Natural killer cell (primary cell): ENCODE measurements at regions not wholly inside any gene's neighbourhood (a gene's known extent, or its start where the extent isn't known, plus 50 kb on each side); places are given as distances from the start of the nearest gene placed in this dataset.
A peak's percentile ranks its signal among the peaks of the same experiment; 100 is the strongest.

Source experiments
- ATAC-seq, 3 donors: fragments of 150-1000 bp in 2 of 3; fragments of 200-7000 bp in 1 of 3; cut with Tn5 transposase; 1 replicate in 1 of 3; 2 replicates in 2 of 3; pipeline ENCODE4 v1.10.0; 2021; ENCODE audit warnings: mild to moderate bottlenecking in 2 of 3, moderate library complexity in 2 of 3
- DNase-seq, 2 donors: peaks; one replicate each; pipeline versions ENCODE4 v3.0.0 to v3.0.0-alpha.2; 2013 to 2021; ENCODE audit warnings: mixed read lengths in 1 of 2
- H3K27ac ChIP-seq: one replicate; pipeline ENCODE4 v1.5.1; 2013; ENCODE audit warnings: mild to moderate bottlenecking, low read length
- H3K27me3 ChIP-seq: one replicate; pipeline ENCODE4 v1.6.1; 2013; ENCODE audit warnings: low read length; ENCODE audit not compliant: control insufficient read depth, insufficient read depth
- H3K36me3 ChIP-seq: one replicate; pipeline ENCODE4 v1.6.1; 2013; ENCODE audit warnings: low read length; ENCODE audit not compliant: control insufficient read depth, insufficient read depth
- H3K4me1 ChIP-seq: one replicate; pipeline ENCODE4 v1.6.1; 2013; ENCODE audit warnings: low read length; ENCODE audit not compliant: control insufficient read depth, insufficient read depth
- H3K4me3 ChIP-seq: one replicate; pipeline ENCODE4 v1.5.1; 2013; ENCODE audit warnings: low read length
- H3K9me3 ChIP-seq: one replicate; pipeline ENCODE4 v1.6.1; 2013; ENCODE audit warnings: low read length; ENCODE audit not compliant: control insufficient read depth, insufficient read depth
- H3K27ac Mint-ChIP-seq, 2 donors: one replicate each; pipeline ENCODE4 v1.8.0; 2022; ENCODE audit warnings: mild to moderate bottlenecking in 2 of 2, mixed read lengths in 2 of 2, moderate library complexity in 1 of 2
- H3K27me3 Mint-ChIP-seq, 2 donors: one replicate each; pipeline ENCODE4 v1.8.0; 2022; ENCODE audit warnings: low read depth in 2 of 2, mixed read lengths in 2 of 2
- H3K36me3 Mint-ChIP-seq: one replicate; pipeline ENCODE4 v1.8.0; 2022; ENCODE audit warnings: mixed read lengths
- H3K4me1 Mint-ChIP-seq, 2 donors: one replicate each; pipeline ENCODE4 v1.8.0; 2022; ENCODE audit warnings: mixed read lengths in 2 of 2
- H3K4me3 Mint-ChIP-seq: one replicate; pipeline ENCODE4 v1.8.0; 2022; ENCODE audit warnings: mild to moderate bottlenecking, moderate library complexity, mixed read lengths
- H3K9me3 Mint-ChIP-seq, 2 donors: one replicate each; pipeline ENCODE4 v1.8.0; 2022; ENCODE audit warnings: mixed read lengths in 2 of 2
- CTCF ChIP-seq: fragments of 200-600 bp; IDR thresholded peaks from one replicate; pipeline ENCODE4 v1.8.0; 2022; ENCODE audit warnings: antibody characterized with exemption
- WGBS: methylation state at CpG from one replicate; pipeline ENCODE4 v1.1.7; 2013; ENCODE audit warnings: missing lambda C conversion rate; ENCODE audit not compliant: insufficient coverage; 5-methylcytosine and 5-hydroxymethylcytosine counted together
- intact Hi-C: fragments of 100-400 bp; cut with micrococcal nuclease; formaldehyde crosslinking; loops from one replicate; pipeline ENCODE4 v1.14.2; 2022

GRCh38 chr2:535222-535621 is 142.0 kb downstream of the TMEM18 start:
- no peak for ATAC-seq
- intact Hi-C loops, result loop anchor here (10.0 kb wide), 2 partner anchors 100 to 130 kb away; no protein-coding TSS in a partner anchor
- H3K4me3 Mint-ChIP-seq, result no peak overlapping the region
- H3K36me3 Mint-ChIP-seq, result peaks cover 7% of the 10 kb centered on the region
- no peak for TF ChIP-seq CTCF
- no peaks in the 10 kb centered on the region for H3K36me3 ChIP-seq
- no peak overlapping the region for H3K27ac ChIP-seq
- peaks cover 0 to 2% of the 10 kb centered on the region in 2 donors for H3K9me3 Mint-ChIP-seq
- H3K9me3 ChIP-seq, result no peaks in the 10 kb centered on the region
- H3K27me3 Mint-ChIP-seq, result peaks cover 32 to 59% of the 10 kb centered on the region in 2 donors
- H3K27me3 ChIP-seq, result peaks cover 4% of the 10 kb centered on the region
- no CpG with 5 or more reads among the region's 3 CpGs for WGBS
- no peak overlapping the region for H3K4me3 ChIP-seq
- DNase-seq, result no peak
- no peaks in the 10 kb centered on the region for H3K4me1 Mint-ChIP-seq
- no peaks in the 10 kb centered on the region for H3K4me1 ChIP-seq
- H3K27ac Mint-ChIP-seq, result no peak overlapping the region

GRCh38 chr2:529852-530251 is 147.4 kb downstream of the TMEM18 start:
- Mint-ChIP-seq H3K9me3 (peaks cover 0 to 2% of the 10 kb centered on the region in 2 donors), H3K4me3 (no peak overlapping the region), H3K36me3 (peaks cover 7% of the 10 kb centered on the region), H3K4me1 (no peaks in the 10 kb centered on the region), H3K27me3 (peaks cover 14 to 29% of the 10 kb centered on the region in 2 donors), H3K27ac (no peak overlapping the region)
- DNase-seq (no peak), ATAC-seq (no peak)
- Histone ChIP-seq H3K4me1 (no peaks in the 10 kb centered on the region), H3K36me3 (no peaks in the 10 kb centered on the region), H3K27me3 (no peaks in the 10 kb centered on the region), H3K9me3 (no peaks in the 10 kb centered on the region), H3K4me3 (no peak overlapping the region), H3K27ac (no peak overlapping the region)
- intact Hi-C loops, result loop anchor here (10.0 kb wide), 2 partner anchors 105 to 135 kb away; no protein-coding TSS in a partner anchor
- TF ChIP-seq CTCF, result no peak
- WGBS, result no CpG with 5 or more reads among the region's 2 CpGs

GRCh38 chr2:529424-529823 is 147.8 kb downstream of the TMEM18 start:
- 0% methylated on average over 1 of the region's 2 CpGs for WGBS
- TF ChIP-seq CTCF, result peak; percentile 63
- peaks cover 7% of the 10 kb centered on the region for H3K36me3 Mint-ChIP-seq
- Histone ChIP-seq H3K27me3 (no peaks in the 10 kb centered on the region), H3K4me1 (no peaks in the 10 kb centered on the region), H3K9me3 (no peaks in the 10 kb centered on the region), H3K36me3 (no peaks in the 10 kb centered on the region), H3K4me3 (no peak overlapping the region), H3K27ac (no peak overlapping the region)
- peaks cover 14 to 29% of the 10 kb centered on the region in 2 donors for H3K27me3 Mint-ChIP-seq
- H3K4me3 Mint-ChIP-seq, result no peak overlapping the region
- DNase-seq (peak in 1 of 2 donors; percentile 61), ATAC-seq (peak; percentile 55 to 70 (median 67))
- intact Hi-C loops, result no loop called here
- no peaks in the 10 kb centered on the region for H3K4me1 Mint-ChIP-seq
- H3K27ac Mint-ChIP-seq, result no peak overlapping the region
- H3K9me3 Mint-ChIP-seq, result peaks cover 0 to 2% of the 10 kb centered on the region in 2 donors

- Mint-ChIP-seq H3K9me3 (peaks cover 0 to 2% of the 10 kb centered on the region in 2 donors), H3K36me3 (peaks cover 7% of the 10 kb centered on the region), H3K4me3 (no peak overlapping the region), H3K27ac (no peak overlapping the region), H3K4me1 (no peaks in the 10 kb centered on the region), H3K27me3 (peaks cover 18 to 26% of the 10 kb centered on the region in 2 donors)
- Histone ChIP-seq H3K4me1 (no peaks in the 10 kb centered on the region), H3K9me3 (no peaks in the 10 kb centered on the region), H3K36me3 (no peaks in the 10 kb centered on the region), H3K27me3 (no peaks in the 10 kb centered on the region), H3K27ac (no peak overlapping the region), H3K4me3 (no peak overlapping the region)
- 91% methylated on average over 8 of the region's 12 CpGs for WGBS
- intact Hi-C loops, result no loop called here
- no peak for DNase-seq
- no peak for TF ChIP-seq CTCF
- no peak for ATAC-seq
These were observed 149.6 kb downstream of the TMEM18 start for GRCh38 chr2:527581-527980.
